ENCODE measurements at regions not wholly inside any gene's neighbourhood (a gene's known extent, or its start where the extent isn't known, plus 50 kb on each side); places are given as distances from the start of the nearest gene placed in this dataset.
"Not testable (repeated sequence)": the region's sequence is repeated elsewhere in the genome, so short reads cannot be mapped to it uniquely, and the experiment has no call there.

DNA sequence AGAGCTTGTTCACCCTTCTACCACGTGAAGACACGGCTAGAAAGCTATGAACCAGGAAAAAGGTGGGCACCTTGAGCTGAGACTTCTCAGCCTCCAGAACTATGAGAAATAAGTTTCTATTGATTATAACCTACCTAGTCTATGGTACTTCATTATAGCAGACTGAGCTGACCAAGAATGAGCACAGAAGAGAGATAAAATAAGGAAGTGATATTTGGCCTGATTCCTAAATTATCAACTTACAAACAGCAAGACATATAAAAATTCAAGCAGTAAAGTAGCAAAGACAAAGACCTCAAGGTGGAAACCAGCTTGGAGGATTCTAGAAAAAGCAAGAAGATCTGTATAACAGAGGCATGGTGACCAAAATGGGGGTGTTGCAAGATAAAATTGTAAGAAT is 63.9 kb upstream of the OSTN start:
- TF ChIP-seq CTCF (IDR thresholded peaks at IDR 0.05; ENCODE audit: borderline replicate concordance, insufficient read depth, low read depth, low read length), result no peak
- no peak overlapping the region for H3K4me3 ChIP-seq (ENCODE audit: low read depth, low read length)

DNA sequence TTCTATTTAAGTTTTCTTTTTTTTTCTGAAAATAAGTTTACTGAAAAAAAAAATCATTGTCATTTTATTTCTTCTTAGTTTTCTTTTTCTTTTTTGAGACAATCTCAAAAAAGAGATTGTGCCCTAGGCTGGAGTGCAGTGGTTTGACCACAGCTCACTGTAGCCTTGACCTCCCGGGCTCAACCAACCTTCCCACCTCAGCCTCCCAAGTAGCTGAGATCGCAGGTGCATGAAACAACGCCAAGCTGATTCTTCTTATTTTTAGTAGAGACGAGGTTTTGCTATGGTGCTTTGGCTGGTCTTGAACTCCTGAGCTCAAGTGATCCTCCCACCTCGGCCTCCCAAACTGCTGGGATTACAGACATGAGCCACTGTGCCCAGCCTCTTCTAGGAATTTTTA is 65.7 kb upstream of the OSTN start:
- H3K4me3 ChIP-seq (ENCODE audit: low read depth, low read length), result no peak overlapping the region
- no peak for TF ChIP-seq CTCF (IDR thresholded peaks at IDR 0.05; ENCODE audit: borderline replicate concordance, insufficient read depth, low read depth, low read length)

DNA sequence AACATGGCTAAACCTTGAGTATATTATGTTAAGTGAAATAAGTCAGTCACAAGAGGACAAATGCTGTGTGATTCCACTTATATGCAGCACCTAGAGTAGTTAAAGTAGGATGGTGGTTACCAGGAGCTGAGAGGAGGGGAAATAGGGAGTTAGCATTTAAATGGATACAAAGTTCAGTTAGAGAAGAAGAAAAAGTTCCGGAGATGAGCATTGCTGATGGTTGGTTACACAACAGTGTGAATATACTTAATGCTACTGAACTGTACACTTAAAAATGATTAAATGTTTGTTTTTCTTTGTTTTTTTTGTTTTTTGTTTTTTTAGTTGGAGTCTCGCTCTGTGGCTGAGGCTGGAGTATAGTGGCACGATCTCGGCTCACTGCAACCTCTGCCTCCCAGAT is 67.7 kb upstream of the OSTN start:
- TF ChIP-seq CTCF (IDR thresholded peaks at IDR 0.05; ENCODE audit: borderline replicate concordance, insufficient read depth, low read depth, low read length), result no peak
- H3K4me3 ChIP-seq (ENCODE audit: low read depth, low read length), result no peak overlapping the region

- not testable (repeated sequence) for H3K4me3 ChIP-seq (ENCODE audit: low read depth, low read length)
Observed at GRCh38 chr3:191124891-191125290, 74.2 kb upstream of the OSTN start.

GRCh38 chr3:191123946-191124345 is 75.1 kb upstream of the OSTN start:
- no peak overlapping the region for H3K4me3 ChIP-seq (ENCODE audit: low read depth, low read length)
- TF ChIP-seq CTCF (IDR thresholded peaks at IDR 0.05; ENCODE audit: borderline replicate concordance, insufficient read depth, low read depth, low read length), result no peak

- no peak overlapping the region for H3K4me3 ChIP-seq (ENCODE audit: low read depth, low read length)
- no peak for TF ChIP-seq CTCF (IDR thresholded peaks at IDR 0.05; ENCODE audit: borderline replicate concordance, insufficient read depth, low read depth, low read length)
Observed at GRCh38 chr3:191123231-191123630, 75.8 kb upstream of the OSTN start.

DNA sequence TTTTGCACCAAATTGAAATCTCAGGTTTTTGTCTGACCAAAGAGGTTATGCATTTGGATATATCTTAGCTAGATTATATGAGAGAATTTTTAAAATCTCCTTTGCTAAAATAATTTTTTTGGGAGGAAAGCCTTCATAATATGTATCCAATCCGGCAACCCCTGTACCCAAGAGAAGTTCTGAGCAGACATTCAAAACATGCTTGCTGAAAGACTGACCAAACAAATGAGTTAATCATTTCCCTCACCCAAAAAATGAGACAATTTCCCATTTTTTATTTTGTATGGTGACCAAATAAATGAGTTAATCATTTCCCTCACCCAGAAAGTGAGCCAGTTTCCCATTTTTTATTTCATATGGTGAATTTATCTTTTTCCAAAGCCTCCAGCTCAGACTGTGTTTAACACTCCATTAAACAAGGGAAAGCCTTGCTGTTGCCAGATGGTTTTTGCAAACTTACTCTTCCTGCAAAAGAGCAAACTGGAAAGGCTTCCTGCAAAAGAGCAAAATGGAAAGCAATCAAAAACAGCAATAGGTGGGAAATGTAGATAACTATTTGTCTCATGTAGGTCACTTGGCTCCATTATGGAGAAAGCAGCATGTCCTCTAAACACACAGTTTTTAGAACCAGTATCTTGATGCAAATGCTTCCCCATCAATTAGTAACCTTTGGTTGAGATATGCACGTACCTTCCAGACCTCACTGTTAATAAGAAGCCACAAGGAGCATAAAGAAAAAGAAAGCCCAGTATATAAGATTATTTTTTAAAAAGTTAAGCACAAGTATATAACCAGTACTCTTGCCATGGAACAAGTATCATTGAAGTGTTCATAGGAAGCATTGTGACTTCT is 78.4 kb upstream of the OSTN start:
- no peak overlapping the region for H3K4me3 ChIP-seq (ENCODE audit: low read depth, low read length)
- no peak for TF ChIP-seq CTCF (IDR thresholded peaks at IDR 0.05; ENCODE audit: borderline replicate concordance, insufficient read depth, low read depth, low read length)
